ENCODE measurements at regions not wholly inside any gene's neighbourhood (a gene's known extent, or its start where the extent isn't known, plus 50 kb on each side); places are given as distances from the start of the nearest gene placed in this dataset.
"Not testable (repeated sequence)": the region's sequence is repeated elsewhere in the genome, so short reads cannot be mapped to it uniquely, and the experiment has no call there.

GRCh38 chr5:101806410-101806809 is 489.7 kb downstream of the SLCO4C1 start:
- no peak for ATAC-seq
- intact Hi-C loops (cut with DNase I): no loop called here

GRCh38 chr5:101796427-101796826 is 499.7 kb downstream of the SLCO4C1 start:
- DNase-seq (ENCODE audit: low spot score) (no peak), ATAC-seq (no peak)
- intact Hi-C loops (cut with DNase I): no loop called here

More at GRCh38 chr5:101806410-101806809, 489.7 kb downstream of the SLCO4C1 start:
- no peak for DNase-seq (ENCODE audit: low spot score)

GRCh38 chr5:101788797-101789196 is 507.3 kb downstream of the SLCO4C1 start:
- DNase-seq (ENCODE audit: low spot score): no peak
- intact Hi-C loops (cut with DNase I): no loop called here
- no peak for ATAC-seq

GRCh38 chr5:101785090-101785489 is 511.0 kb downstream of the SLCO4C1 start:
- intact Hi-C loops (cut with DNase I): no loop called here
- ATAC-seq (no peak), DNase-seq (ENCODE audit: low spot score) (no peak)

GRCh38 chr5:101783241-101784013 is 512.7 kb downstream of the SLCO4C1 start:
- intact Hi-C loops (cut with DNase I): no loop called here
- DNase-seq (ENCODE audit: low spot score) (no peak), ATAC-seq (peak; percentile 57)

- DNase-seq (ENCODE audit: low spot score) (no peak), ATAC-seq (no peak)
- intact Hi-C loops (cut with DNase I): no loop called here
Observed at GRCh38 chr5:101782352-101783103, 513.6 kb downstream of the SLCO4C1 start.

GRCh38 chr5:101751105-101751504 is 545.0 kb downstream of the SLCO4C1 start:
- DNase-seq (ENCODE audit: low spot score) (no peak), ATAC-seq (no peak)
- intact Hi-C loops (cut with DNase I): no loop called here

- DNase-seq (ENCODE audit: low spot score); intact Hi-C loops (cut with DNase I); ATAC-seq: not testable (repeated sequence)
Observed at GRCh38 chr5:101743000-101743399, 553.1 kb downstream of the SLCO4C1 start.

GRCh38 chr5:101728933-101729332 is 567.2 kb downstream of the SLCO4C1 start:
- intact Hi-C loops (cut with DNase I): no loop called here
- no peak for DNase-seq (ENCODE audit: low spot score)
- ATAC-seq: no peak

GRCh38 chr5:101721543-101721942 is 574.5 kb downstream of the SLCO4C1 start:
- ATAC-seq (no peak), DNase-seq (ENCODE audit: low spot score) (no peak)
- intact Hi-C loops (cut with DNase I): no loop called here

- no peak for DNase-seq (ENCODE audit: low spot score)
- no peak for ATAC-seq
Observed at GRCh38 chr5:101720033-101720432, 576.1 kb downstream of the SLCO4C1 start.

GRCh38 chr5:101717721-101718120 is 578.4 kb downstream of the SLCO4C1 start:
- no peak for DNase-seq (ENCODE audit: low spot score)
- intact Hi-C loops (cut with DNase I): no loop called here
- no peak for ATAC-seq

More at GRCh38 chr5:101720033-101720432, 576.1 kb downstream of the SLCO4C1 start:
- intact Hi-C loops (cut with DNase I): no loop called here

- DNase-seq (ENCODE audit: low spot score) (no peak), ATAC-seq (no peak)
- intact Hi-C loops (cut with DNase I): no loop called here
Observed at GRCh38 chr5:101716941-101717340, 579.1 kb downstream of the SLCO4C1 start.

GRCh38 chr5:101715790-101716189 is 580.3 kb downstream of the SLCO4C1 start:
- DNase-seq (ENCODE audit: low spot score); ATAC-seq; intact Hi-C loops (cut with DNase I): not testable (repeated sequence)

GRCh38 chr5:101689306-101689705 is 606.8 kb downstream of the SLCO4C1 start:
- intact Hi-C loops (cut with DNase I): no loop called here
- DNase-seq (ENCODE audit: low spot score) (no peak), ATAC-seq (no peak)

- no peak for ATAC-seq
- no peak for DNase-seq (ENCODE audit: low spot score)
- intact Hi-C loops (cut with DNase I): no loop called here
Observed at GRCh38 chr5:101688156-101688555, 607.9 kb downstream of the SLCO4C1 start.

GRCh38 chr5:101687349-101687985 is 608.6 kb downstream of the SLCO4C1 start:
- ATAC-seq: no peak
- no peak for DNase-seq (ENCODE audit: low spot score)
- intact Hi-C loops (cut with DNase I): no loop called here

GRCh38 chr5:101686536-101687157 is 609.4 kb downstream of the SLCO4C1 start:
- ATAC-seq (no peak), DNase-seq (ENCODE audit: low spot score) (no peak)
- intact Hi-C loops (cut with DNase I): no loop called here

GRCh38 chr5:101679816-101680215 is 616.3 kb downstream of the SLCO4C1 start:
- no peak for ATAC-seq
- intact Hi-C loops (cut with DNase I): no loop called here
- DNase-seq (ENCODE audit: low spot score): no peak

Data from sciatic nerve (tissue), 2 donors.